HG03039 (cell line): ENCODE measurements at regions not wholly inside any gene's neighbourhood (a gene's known extent, or its start where the extent isn't known, plus 50 kb on each side); places are given as distances from the start of the nearest gene placed in this dataset.

ENCODE experiments used
- ATAC-seq: cut with Tn5 transposase; IDR thresholded peaks from one replicate; pipeline ENCODE4 v1.9.1; 2021; ENCODE audit warnings: mild to moderate bottlenecking, moderate library complexity; ENCODE audit not compliant: unreplicated experiment

DNA sequence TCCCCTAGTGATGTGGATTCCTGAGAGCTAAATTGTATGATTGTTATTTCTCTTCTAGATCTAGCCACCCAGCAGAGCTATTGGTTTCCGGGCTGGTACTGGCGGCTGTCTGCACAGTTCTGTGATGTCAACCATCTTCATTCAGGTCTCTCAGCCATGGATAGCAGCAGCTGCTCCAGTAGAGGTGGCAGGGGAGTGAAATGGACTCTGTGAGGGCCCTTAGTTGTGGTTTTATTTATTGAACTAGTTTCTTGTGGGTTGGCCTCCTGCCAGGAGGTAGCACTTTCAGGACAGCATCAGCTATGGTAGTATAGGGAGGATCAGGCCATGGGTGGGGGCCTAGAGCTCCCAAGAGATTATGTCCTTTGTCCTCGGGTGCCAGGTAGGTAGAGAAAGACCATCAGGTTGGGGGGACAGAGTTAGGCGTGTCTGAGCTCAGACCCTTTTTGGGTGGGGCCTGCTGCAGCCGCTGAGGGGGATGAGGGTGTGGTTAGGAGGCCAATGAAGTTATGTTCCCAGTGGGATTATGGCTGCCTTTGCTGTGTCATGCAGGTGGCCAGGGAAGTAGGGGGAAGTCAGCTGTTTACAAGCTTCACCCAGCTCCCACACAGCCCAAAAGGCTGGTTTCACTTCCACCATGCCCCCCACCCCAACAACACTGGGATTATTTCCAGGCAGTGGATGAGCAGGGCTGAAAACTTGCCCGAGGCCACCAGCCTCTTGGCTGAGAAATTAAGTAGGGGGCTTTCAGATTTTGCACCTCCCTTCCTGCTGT is 55.1 kb upstream of the RGS4 start:
- ATAC-seq, result no peak

DNA sequence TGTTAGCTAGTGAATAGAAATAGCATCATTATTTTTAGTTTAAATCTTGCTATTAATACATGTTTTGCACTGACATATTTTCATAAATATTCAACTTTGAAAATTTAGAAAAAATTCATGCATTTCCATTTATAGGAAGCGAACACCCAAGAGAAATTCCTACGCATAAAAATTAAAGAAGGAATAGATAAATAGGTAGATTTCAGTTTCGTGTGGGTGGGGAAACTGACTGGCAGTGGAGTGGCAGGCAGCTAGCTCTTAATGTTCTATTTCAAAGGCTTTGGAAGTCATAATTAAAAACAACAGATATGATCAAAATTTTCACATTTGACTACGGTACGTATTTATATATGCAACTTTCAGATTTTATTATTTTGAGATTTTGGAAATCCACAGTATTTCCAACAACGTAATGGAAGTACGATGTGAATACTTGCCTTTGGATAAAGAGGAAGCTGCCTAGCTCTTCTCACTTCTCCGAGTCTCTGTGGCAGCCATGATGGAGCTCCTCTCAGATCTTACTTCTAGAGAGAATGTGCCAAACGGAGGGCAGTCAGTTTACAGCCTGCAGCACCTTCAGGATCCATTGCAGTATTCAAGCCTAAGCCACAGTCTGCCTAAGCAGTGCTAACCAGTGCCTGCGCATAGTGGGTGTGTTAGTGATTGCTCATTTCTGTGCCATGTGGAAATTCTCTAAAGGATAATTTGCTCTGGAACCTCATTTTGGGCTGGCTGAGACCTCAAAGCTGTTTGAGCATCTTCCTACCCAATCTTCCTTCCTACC is 62.9 kb upstream of the RGS4 start:
- no peak for ATAC-seq

DNA sequence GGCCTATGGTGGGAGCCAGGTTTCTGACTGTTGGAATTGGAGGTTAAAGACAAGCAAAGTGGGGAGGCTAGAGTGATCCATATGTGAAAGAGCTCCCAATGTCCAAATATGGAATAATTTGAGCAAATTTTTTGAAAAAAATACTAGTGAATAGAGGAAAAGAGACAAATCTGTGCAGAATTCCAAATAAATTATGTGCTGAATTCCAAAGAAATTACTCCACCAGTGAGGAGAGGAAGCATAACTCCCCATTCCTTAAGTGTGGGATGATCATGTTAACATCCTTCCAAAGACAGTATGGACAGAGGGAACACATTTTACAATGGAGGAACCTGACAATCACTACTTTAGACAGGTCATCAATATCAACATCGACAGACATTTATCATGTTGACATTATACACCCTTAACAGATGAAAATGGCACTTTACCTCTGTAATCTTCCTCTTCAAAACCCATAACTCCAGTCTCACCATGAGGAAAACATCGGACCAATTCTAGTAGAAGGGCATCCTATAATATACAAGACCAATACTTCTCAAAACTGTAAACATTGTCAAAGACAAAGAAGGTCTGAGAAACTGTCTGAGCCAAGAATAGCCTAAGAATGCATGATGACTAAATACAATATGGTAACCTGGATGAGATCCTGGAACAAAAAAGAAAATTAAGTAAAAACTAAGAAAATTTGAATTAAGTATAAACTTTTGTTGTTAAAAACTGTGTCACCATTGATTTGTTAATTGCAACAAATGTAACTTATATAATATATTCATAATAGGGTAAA is 71.5 kb upstream of the RGS4 start:
- ATAC-seq, result no peak

DNA sequence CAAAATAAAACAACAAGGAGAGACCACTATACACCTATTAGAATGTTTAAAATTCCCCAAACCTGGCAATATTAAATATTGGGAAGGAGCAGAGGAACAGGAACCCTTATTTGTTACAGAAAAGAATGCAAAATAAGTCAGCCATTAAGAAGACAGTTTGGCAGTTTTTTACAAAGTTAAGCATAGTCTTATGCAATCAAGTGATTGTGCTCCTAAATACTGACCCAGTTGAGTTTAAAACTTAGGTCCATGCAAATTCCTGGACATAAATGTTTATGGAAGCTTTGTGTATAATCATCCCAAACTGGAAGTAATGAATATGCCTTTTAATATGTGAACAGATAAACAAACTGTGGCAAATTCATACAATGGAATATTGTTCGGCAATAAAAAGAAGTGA is 72.9 kb upstream of the RGS4 start:
- no peak for ATAC-seq

DNA sequence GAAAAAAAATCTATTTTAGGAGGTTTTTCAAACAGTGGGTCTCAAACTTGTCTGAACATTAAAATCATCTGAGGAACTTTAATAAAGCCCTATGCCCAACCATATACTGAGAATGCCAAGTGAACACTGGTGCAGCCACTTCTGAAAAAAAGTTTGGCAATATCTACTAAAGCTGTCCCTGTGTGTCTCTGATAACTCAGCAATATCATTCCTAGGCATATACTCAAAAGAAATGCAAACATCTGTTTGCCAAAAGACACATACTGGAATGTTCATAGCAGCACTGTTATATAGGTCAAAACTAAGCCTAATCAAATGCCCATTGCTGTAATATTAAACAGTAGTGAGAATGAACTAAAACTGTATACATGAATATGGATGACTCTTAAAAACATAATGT is 74.2 kb upstream of the RGS4 start:
- no peak for ATAC-seq

DNA sequence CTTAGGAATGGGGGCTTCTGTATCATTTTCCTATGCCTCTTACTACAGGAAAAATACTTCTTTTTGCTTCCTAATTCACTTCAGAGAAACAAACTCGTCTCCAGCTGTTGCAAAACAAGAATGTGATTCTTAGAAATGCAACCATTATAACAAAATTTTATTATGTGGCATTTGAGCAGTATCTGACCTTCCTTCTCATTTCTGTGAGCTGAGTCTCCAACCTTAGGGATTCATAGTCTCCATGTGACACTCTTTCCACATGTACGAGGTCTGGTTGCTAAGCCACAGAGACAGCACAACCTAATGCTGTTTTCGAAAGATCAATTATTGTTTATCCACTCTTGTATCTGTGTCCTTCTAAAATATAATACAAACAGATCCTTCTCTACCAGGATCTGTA is 75.3 kb upstream of the RGS4 start:
- no peak for ATAC-seq

DNA sequence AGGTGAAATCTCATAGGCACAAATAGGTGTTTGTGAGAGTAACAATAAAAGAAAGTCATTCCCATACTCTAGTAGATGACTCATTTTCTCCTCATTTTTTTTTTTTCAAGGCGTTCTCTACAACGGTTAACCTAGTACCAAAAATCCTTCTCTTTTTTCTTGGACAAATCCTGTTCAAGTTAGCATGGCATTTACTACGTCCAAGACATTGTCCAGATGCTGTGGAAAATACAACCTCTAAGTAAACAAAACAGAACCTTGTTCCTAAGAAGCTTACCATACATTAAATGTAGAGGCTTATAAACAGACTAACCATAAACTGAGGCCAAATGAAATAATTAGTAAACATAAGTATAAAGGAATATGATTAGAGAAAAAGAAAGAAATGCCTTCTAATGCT is 76.2 kb upstream of the RGS4 start:
- no peak for ATAC-seq

DNA sequence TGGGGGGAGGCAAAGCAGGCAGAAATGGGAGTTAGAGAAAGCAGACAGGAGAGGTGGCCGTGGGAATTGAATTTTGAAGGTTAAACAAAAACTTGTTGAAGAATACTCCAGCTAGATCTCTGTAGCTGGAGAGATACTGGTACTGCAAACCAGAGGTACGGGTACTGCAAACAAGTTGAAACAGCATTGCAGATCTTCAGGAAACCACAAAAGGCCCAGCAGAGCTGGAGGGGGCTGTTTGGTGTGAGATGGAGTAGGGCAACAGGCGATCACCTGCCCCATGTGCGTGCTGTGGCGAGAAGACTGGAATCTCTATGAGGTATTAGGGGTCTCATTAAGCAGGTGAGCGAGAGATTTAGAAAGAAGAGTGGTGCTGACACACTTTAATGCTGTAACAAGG is 77.7 kb upstream of the RGS4 start:
- ATAC-seq, result no peak

DNA sequence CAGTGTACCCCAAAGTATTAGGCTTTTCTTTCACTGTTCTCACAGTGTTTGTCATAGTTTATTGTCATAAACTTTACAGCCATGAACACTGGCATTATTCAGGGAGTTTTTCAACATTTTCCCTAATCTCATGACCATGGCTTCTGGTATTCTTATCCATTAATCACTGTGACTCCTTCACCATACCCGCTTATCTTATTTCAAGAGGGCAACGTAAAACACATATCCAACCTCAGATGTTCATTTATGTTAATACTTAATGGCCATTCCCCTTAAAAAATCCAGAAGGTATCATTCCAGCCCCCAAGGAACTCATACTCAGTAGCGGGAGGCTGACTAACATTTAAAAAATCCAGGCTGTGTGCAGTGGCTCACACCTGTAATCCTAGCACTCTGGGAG is 78.5 kb upstream of the RGS4 start:
- no peak for ATAC-seq

DNA sequence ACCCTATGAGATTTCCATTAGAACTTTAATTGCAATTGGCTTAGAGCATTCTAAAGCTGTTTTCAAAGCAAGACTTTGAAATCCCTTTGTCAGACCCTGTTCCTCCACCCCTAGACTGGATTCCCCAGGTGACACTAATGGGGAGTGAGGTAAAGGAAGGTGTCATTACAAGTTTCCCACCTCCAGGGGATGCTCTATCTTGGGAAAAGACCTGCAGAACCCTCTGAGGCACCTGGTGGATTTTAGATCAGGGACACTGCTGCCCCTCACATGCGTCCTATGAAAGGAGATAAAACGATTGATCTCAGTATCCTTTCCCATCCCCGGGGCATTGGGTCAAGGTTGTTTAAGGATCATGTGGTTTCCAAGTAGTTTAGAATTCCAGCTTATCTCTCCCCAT is 80.3 kb upstream of the RGS4 start:
- ATAC-seq, result no peak

DNA sequence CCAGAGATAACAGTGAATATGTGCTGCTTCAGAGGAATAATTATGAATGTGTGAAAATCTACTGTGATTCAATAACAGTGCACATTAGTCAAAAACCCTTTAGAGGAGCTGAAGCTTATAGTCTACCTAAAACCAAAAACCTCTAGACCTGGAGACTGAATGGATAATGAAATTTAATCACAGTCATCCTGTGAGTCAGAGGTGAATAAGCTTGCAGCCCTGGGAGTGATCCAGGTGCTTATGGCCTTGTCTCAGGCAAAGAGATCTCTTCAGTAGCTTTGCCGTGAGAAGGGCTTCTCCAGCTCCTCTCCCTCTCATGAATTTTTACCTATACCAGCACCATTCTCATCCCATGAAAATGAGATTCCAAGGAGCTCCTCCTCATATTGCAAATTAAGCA is 81.3 kb upstream of the RGS4 start:
- ATAC-seq, result no peak

DNA sequence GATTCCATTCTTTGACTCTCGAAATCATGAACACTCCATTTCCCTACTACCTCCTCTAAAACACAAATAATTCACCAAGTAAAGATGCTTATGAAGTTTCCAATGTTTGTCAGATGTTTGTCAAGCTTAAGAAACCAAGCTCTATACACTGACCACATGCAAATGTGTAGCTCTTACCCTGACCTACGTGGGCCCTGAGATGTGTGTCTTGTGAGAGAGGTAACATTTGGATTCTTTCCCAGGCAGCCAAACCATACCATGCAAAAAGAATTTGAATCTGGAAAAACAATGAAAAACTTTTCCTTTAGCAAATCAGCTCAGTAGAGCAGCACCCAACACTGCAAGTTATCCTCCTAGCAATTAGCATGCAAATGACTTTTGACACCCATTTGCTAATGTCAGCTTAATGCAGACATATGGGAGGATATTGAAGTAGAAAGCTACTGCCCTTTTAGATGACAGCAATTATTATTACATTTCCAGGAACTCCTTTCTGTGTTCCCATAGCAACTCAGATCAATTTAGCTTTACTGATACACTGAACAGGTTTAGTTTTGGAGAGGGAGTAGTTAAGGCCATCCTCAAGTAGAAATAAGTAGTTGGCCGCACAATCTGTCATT is 83.2 kb upstream of the RGS4 start:
- ATAC-seq, result no peak

DNA sequence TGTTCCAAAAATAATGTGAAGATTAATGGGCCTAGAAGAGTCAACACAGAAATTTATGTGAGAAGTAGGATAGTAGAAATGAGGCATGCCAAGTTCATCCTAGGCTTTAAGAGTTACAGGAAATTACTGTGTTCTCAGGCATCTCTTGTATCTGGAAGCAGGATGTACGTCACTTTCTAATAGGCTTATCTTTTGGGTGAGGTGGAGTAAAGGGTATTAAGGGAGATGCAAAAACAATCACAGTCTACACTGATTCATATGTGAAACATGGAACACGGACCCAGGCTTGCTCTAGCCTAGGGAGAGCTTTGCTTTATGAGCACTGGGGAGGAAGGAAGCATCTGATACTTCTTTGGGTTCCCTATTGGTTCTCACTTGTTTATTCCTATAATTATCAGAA is 84.5 kb upstream of the RGS4 start:
- no peak for ATAC-seq

DNA sequence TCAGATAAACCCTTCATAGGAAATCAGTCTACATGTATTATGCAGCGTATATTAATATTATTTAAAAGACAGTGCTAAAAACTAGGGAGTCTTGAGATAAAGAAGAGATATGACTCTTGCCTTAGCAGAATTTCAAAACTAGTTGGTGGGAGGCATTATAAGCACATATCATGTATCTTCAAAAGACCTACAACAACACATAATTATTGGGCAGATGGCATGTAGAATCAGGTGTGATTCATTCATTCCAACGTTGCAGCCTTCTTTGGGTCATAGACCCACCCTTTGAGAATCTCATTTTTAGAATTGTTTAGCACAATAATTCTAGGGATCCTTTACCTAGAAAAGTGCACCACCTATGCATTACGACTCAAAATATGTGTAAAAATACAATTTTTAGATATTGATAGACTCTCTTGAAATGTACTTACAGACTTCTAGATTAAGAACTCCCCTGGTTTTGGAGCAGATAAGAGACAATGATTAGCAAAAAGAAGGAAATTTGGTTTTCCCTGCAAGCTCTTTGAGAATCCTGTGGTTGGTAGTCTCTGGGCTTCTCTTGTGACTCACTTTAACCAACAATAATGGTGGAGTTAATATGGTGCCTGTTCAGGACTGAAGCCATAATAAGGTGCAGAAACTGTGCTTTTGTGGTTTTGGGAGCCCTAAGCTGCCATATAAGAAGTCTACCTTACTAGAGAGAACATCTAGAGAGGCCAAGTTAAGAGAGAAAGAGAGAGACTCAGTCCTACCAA is 85.3 kb upstream of the RGS4 start:
- ATAC-seq, result no peak

DNA sequence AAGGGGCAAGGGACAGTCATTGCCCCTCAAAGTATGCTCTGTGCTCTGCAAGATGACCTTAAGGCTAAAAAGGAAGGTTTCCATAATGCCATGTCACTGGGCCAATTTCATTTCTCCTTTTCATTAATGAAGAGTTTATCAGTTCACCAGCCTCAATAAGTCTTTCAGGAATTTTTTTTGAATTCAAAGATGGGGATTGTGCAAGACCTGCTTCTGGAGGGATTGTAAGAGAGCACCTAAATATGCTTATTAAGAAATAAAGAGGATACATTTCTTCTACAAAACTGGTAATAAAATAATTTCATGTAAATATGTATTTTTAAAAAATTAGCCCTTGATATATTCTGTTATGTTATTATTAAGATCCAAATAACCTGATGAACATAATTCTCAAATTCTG is 86.8 kb upstream of the RGS4 start:
- ATAC-seq, result no peak

DNA sequence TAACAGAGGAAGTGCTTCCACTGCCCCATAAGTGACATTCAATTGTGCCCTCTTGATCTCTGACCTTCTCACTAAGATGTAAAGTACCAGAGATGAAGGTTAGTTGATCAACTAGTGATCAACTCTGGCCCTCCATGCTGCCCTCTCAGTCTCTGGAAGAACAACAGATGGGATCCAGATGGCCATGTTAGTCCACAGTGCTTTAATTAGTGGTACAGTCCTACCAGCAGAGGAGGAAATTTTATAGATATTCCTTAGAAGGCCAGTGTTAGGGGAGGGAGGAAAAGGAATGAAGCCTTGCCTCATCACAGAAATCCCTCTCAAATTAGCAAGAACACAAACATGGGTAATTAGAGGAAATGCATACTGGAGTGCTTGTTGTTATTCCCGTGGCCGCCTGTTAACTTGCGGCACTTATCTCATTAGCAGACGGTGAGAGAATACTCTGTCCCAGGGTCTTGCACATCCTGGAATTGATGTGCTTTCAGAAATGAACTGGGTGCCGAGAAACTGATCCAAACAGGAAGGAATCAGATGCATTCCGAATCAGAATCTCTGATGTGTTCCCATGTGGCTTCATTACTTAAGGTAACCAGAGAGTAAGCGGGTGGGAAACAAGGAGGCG is 91.1 kb upstream of the RGS4 start:
- no peak for ATAC-seq

DNA sequence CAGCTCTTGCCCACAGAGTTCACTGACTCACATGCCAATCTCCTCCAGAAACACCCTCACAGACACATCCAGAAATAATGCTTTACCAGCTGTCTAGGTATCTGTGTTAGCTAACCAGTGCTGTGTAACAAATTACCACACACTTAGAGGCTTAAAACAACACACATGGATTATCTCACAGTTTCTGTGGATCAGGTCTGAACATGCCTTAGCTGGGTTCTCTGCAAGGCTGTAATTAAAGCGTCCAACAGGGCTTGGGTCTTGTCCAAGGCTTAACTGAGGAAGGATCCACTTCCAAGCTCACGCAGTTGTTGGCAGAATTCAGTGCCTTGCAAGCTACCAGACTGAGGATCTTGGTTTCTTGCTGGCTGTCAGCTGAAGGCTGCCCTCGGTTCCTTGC is 92.5 kb upstream of the RGS4 start:
- ATAC-seq, result no peak

DNA sequence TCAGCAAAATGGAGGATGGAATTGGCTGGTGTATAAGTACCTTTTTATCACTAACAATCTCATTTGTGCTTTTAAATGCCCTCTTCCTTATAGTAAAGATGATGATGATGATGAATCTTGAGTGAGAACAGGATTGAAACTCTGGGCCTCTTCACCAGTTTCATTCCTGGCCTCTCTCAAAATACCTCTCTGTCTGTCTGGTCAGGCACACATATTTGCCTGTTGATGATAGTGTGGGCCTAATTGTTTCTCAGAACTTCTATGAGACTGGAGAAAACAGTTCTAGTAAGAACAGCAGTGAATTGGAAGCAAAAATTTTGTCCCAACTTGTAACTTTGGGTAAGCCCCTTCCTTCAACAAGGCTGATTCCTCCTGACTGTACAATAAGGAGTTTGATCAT is 94.4 kb upstream of the RGS4 start:
- no peak for ATAC-seq

DNA sequence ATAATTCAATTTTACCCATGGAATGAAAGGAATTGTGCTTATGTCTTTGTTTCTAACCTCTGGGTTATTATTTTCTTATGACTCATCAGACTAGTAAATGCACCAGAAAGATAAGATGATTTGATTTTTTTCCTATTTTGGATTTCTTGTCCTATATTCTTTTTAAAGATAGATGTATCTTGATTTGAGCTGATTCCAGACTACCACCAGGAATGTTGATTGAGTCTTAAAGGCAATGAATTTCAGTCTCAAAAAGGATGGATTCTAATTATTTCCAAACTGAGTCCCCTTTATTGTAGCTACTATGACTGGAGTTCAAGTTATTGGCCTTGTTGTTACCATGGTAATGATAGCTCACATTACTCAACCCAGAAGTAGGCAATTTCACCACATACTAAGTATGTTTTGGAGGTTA is 95.8 kb upstream of the RGS4 start:
- ATAC-seq, result no peak

DNA sequence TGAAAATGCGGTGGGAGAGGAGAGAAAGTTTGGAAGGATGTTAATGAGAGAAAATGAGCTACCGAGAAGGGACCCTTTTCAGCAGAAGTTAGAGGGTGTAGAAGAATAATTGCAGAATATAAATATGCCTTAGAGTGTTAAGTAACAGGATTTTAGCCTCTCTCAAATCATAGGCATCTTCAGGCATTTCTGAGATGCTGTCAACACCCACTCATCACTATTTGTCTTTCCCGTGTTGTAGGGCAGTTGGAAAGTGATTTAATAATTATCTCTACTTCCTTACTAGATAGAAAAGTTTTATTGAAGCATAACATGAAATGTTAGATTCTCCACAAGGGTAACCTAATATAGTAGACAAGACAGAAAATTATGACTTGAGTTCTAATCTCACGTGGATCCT is 96.4 kb upstream of the RGS4 start:
- ATAC-seq, result no peak
